Endothelial cell (in vitro differentiated cells): ENCODE measurements at regions not wholly inside any gene's neighbourhood (a gene's known extent, or its start where the extent isn't known, plus 50 kb on each side); places are given as distances from the start of the nearest gene placed in this dataset.

Experiments
- DNase-seq: peaks from one replicate; pipeline ENCODE4 v3.0.0; 2021; ENCODE audit warnings: low spot score
- H3K27ac Mint-ChIP-seq: one replicate; pipeline ENCODE4 v1.8.0; 2021; ENCODE audit warnings: mixed read lengths, inconsistent platforms; ENCODE audit not compliant: unreplicated experiment
- H3K27me3 Mint-ChIP-seq: one replicate; pipeline ENCODE4 v1.8.0; 2021; ENCODE audit warnings: mild to moderate bottlenecking, moderate library complexity, mixed read lengths, inconsistent platforms; ENCODE audit not compliant: unreplicated experiment
- H3K36me3 Mint-ChIP-seq: one replicate; pipeline ENCODE4 v1.8.0; 2021; ENCODE audit warnings: mild to moderate bottlenecking, low read depth, mixed read lengths, inconsistent platforms; ENCODE audit not compliant: unreplicated experiment
- H3K4me1 Mint-ChIP-seq: one replicate; pipeline ENCODE4 v1.8.0; 2021; ENCODE audit warnings: mild to moderate bottlenecking, mixed read lengths, inconsistent platforms; ENCODE audit not compliant: unreplicated experiment
- H3K4me3 Mint-ChIP-seq: one replicate; pipeline ENCODE4 v1.8.0; 2021; ENCODE audit warnings: mild to moderate bottlenecking, mixed read lengths, inconsistent platforms; ENCODE audit not compliant: unreplicated experiment
- H3K9me3 Mint-ChIP-seq: one replicate; pipeline ENCODE4 v1.8.0; 2021; ENCODE audit warnings: mixed read lengths, inconsistent platforms; ENCODE audit not compliant: unreplicated experiment
- TF ChIP-seq, protein P1 (sequence below): fragments of 200-600 bp; sonication (generic); IDR thresholded peaks from one replicate; pipeline ENCODE4 v1.5.0; 2021; ENCODE audit warnings: antibody characterized with exemption; ENCODE audit not compliant: unreplicated experiment

DNA sequence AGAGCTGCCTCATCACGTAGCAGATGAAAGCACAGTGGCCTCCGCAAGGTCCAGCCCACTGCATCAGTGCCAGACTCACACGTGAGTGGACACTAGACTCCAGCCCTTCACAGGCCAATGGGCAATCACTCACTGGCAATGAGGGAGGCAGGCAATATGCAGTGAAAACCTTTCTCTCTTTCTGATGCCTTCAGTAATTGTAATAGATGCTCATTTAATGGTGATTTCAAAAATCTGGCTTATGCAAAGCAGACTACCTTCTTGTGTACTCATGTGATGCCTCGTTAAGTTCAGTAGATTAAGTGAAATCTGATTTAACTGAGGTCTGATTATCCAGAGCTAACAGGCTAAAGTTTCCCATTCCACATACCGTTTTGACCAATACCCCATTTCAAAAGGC is 546.9 kb downstream of the MIAT start:
- Mint-ChIP-seq H3K36me3 (no peaks in the 10 kb centered on the region), H3K9me3 (no peaks in the 10 kb centered on the region), H3K27ac (no peak overlapping the region), H3K4me3 (no peak overlapping the region), H3K27me3 (peaks cover 3% of the 10 kb centered on the region), H3K4me1 (peaks cover 3% of the 10 kb centered on the region)
- TF ChIP-seq, protein P1, sequence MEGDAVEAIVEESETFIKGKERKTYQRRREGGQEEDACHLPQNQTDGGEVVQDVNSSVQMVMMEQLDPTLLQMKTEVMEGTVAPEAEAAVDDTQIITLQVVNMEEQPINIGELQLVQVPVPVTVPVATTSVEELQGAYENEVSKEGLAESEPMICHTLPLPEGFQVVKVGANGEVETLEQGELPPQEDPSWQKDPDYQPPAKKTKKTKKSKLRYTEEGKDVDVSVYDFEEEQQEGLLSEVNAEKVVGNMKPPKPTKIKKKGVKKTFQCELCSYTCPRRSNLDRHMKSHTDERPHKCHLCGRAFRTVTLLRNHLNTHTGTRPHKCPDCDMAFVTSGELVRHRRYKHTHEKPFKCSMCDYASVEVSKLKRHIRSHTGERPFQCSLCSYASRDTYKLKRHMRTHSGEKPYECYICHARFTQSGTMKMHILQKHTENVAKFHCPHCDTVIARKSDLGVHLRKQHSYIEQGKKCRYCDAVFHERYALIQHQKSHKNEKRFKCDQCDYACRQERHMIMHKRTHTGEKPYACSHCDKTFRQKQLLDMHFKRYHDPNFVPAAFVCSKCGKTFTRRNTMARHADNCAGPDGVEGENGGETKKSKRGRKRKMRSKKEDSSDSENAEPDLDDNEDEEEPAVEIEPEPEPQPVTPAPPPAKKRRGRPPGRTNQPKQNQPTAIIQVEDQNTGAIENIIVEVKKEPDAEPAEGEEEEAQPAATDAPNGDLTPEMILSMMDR: no peak
- no peak for DNase-seq

- TF ChIP-seq, protein P1: no peak
- Mint-ChIP-seq H3K4me3 (no peak overlapping the region), H3K4me1 (no peaks in the 10 kb centered on the region), H3K36me3 (no peaks in the 10 kb centered on the region), H3K27me3 (peaks cover 3% of the 10 kb centered on the region), H3K27ac (no peak overlapping the region), H3K9me3 (no peaks in the 10 kb centered on the region)
- no peak for DNase-seq
Measured at GRCh38 chr22:27204817-27205216, 547.4 kb downstream of the MIAT start.

DNA sequence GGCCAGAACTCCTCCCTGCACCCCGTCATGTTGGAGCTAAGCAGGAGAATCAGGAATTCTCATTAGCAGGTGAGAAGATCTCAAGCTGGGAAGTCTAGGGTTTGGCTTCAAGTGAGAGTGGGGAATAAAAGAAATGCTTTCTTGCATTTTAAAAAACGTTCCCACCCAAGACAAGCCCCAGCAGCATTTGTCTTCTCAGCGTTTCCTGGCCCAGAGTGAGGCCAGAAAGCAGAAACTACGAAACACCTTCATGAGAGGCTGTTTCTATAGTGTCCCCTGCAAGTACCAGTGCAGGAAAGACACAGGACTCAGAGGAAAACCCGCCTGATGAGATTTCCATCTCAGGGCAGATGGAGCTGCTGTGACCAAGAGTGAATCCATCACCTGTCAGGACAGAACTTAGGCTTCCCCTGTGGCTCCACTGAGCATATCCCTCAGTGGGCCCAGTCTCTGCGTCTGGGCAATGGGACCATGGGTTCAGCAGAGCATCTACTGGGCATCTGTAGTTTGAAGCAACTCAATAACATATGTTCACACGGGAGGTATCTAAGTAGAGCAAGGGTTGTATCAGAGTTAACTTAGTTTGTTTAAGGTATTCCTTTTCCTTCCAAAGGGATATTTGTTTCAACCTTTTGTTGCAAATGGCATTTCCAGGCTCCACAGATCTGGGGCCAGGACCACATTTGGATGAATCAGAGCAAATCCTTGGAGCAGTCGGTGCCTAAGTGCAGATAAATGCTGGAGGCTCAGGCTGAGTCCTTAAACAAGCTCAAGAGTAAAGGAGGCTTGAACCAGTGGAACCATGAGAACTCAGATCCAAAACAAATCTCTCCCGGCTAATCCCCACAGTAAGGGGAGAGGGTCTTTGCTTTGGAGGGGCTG is 548.3 kb downstream of the MIAT start:
- no peak overlapping the region for H3K27ac Mint-ChIP-seq
- DNase-seq: no peak
- H3K9me3 Mint-ChIP-seq: no peaks in the 10 kb centered on the region
- peaks cover 5% of the 10 kb centered on the region for H3K4me1 Mint-ChIP-seq
- TF ChIP-seq, protein P1: no peak
- H3K4me3 Mint-ChIP-seq: no peak overlapping the region
- no peaks in the 10 kb centered on the region for H3K36me3 Mint-ChIP-seq
- H3K27me3 Mint-ChIP-seq: peaks cover 3% of the 10 kb centered on the region

- Mint-ChIP-seq H3K27ac (no peak overlapping the region), H3K4me1 (peaks cover 12% of the 10 kb centered on the region), H3K36me3 (no peaks in the 10 kb centered on the region), H3K27me3 (peaks cover 3% of the 10 kb centered on the region), H3K9me3 (no peaks in the 10 kb centered on the region), H3K4me3 (no peak overlapping the region)
- DNase-seq: no peak
- TF ChIP-seq, protein P1: no peak
Measured at GRCh38 chr22:27206374-27207133, 549.2 kb downstream of the MIAT start.

GRCh38 chr22:27207266-27207665 is 549.9 kb downstream of the MIAT start:
- Mint-ChIP-seq H3K4me1 (peaks cover 19% of the 10 kb centered on the region), H3K4me3 (no peak overlapping the region), H3K27ac (no peak overlapping the region), H3K9me3 (no peaks in the 10 kb centered on the region), H3K27me3 (peaks cover 3% of the 10 kb centered on the region), H3K36me3 (no peaks in the 10 kb centered on the region)
- no peak for DNase-seq
- TF ChIP-seq, protein P1: no peak
